ENCODE measurements at regions not wholly inside any gene's neighbourhood (a gene's known extent, or its start where the extent isn't known, plus 50 kb on each side); places are given as distances from the start of the nearest gene placed in this dataset.

DNA sequence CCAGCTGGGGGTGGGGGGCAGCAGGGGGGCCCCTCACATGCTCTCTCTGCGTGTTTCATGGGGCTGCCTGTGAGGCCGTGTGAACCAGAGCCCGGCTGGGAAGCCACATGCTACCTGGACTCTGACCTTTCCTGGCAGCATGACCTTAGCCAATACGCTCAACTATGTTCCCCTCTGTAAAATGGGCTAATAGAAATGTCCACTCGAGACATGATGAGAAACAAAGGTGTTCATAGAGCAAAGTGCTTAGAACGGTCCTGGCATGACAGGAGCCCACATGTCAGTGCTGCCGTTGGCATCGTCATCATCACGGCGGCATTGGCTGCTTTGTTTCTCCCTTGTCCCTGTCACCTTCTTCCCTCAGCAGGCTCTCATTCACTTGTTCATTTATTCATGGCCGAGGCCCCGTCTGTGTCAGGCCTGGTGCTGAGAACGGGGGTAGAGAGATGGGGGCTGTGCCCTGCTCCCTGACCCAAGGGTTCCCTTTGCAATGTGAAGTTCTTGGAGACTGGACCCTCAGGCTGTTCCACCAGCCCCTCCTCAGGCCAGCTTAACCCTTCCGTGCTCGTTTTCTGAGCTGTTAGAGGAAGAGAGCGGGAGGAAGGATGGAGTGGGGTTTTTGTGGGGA, 291.4 kb downstream of the SEC14L1 start:
- Histone ChIP-seq H3K36me3 (ENCODE audit: control insufficient read depth, insufficient read depth, low read length) (peaks cover 28% of the 10 kb centered on the region), H3K27me3 (ENCODE audit: control insufficient read depth, insufficient read depth, low read length) (no peaks in the 10 kb centered on the region), H3K4me3 (ENCODE audit: low read depth, low read length) (no peak overlapping the region)
- TF ChIP-seq CTCF (IDR thresholded peaks at IDR 0.05; ENCODE audit: insufficient read depth, low read length, severe bottlenecking): no peak
- FAIRE-seq (no peak), DNase-seq (ENCODE audit: low read depth) (no peak)

GRCh38 chr17:77432742-77433141, 292.0 kb downstream of the SEC14L1 start:
- no peaks in the 10 kb centered on the region for H3K27me3 ChIP-seq (ENCODE audit: control insufficient read depth, insufficient read depth, low read length)
- peaks cover 29% of the 10 kb centered on the region for H3K36me3 ChIP-seq (ENCODE audit: control insufficient read depth, insufficient read depth, low read length)
- no peak for DNase-seq (ENCODE audit: low read depth)
- H3K4me3 ChIP-seq (ENCODE audit: low read depth, low read length): no peak overlapping the region
- FAIRE-seq: no peak
- no peak for TF ChIP-seq CTCF (IDR thresholded peaks at IDR 0.05; ENCODE audit: insufficient read depth, low read length, severe bottlenecking)

GRCh38 chr17:77433385-77434135, 292.8 kb downstream of the SEC14L1 start:
- peaks cover 26% of the 10 kb centered on the region for H3K36me3 ChIP-seq (ENCODE audit: control insufficient read depth, insufficient read depth, low read length)
- no peak for FAIRE-seq

GRCh38 chr17:77434136-77435114, 293.7 kb downstream of the SEC14L1 start:
- peaks cover 25% of the 10 kb centered on the region for H3K36me3 ChIP-seq (ENCODE audit: control insufficient read depth, insufficient read depth, low read length)
- FAIRE-seq (no peak), DNase-seq (ENCODE audit: low read depth) (no peak)
- H3K4me3 ChIP-seq (ENCODE audit: low read depth, low read length): no peak overlapping the region
- H3K27me3 ChIP-seq (ENCODE audit: control insufficient read depth, insufficient read depth, low read length): no peaks in the 10 kb centered on the region
- no peak for TF ChIP-seq CTCF (IDR thresholded peaks at IDR 0.05; ENCODE audit: insufficient read depth, low read length, severe bottlenecking)

More at GRCh38 chr17:77433385-77434135, 292.8 kb downstream of the SEC14L1 start:
- no peak for TF ChIP-seq CTCF (IDR thresholded peaks at IDR 0.05; ENCODE audit: insufficient read depth, low read length, severe bottlenecking)
- Histone ChIP-seq H3K27me3 (ENCODE audit: control insufficient read depth, insufficient read depth, low read length) (no peaks in the 10 kb centered on the region), H3K4me3 (ENCODE audit: low read depth, low read length) (no peak overlapping the region)
- no peak for DNase-seq (ENCODE audit: low read depth)

- no peak for DNase-seq (ENCODE audit: low read depth)
- Histone ChIP-seq H3K36me3 (ENCODE audit: control insufficient read depth, insufficient read depth, low read length) (peaks cover 20% of the 10 kb centered on the region), H3K27me3 (ENCODE audit: control insufficient read depth, insufficient read depth, low read length) (no peaks in the 10 kb centered on the region), H3K4me3 (ENCODE audit: low read depth, low read length) (no peak overlapping the region)
- no peak for TF ChIP-seq CTCF (IDR thresholded peaks at IDR 0.05; ENCODE audit: insufficient read depth, low read length, severe bottlenecking)
- no peak for FAIRE-seq
These were observed 294.7 kb downstream of the SEC14L1 start for GRCh38 chr17:77435272-77436057.

Data from bronchial epithelial cell (primary cell).